HepG2 (cell line): ENCODE measurements at regions not wholly inside any gene's neighbourhood (a gene's known extent, or its start where the extent isn't known, plus 50 kb on each side); places are given as distances from the start of the nearest gene placed in this dataset.
A peak's percentile ranks its signal among the peaks of the same experiment; 100 is the strongest.

Source experiments
- ATAC-seq: fragments of 200-7000 bp; cut with Tn5 transposase; 3 replicates; pipeline ENCODE4 v1.9.1; 2020; ENCODE audit warnings: mild to moderate bottlenecking, moderate library complexity
- BruUV-seq: library from RNA; stranded (reverse); fragments of 400-500 nt; replicated peaks from 2 replicates; lab custom pipeline; 2021; lab: Mats Ljungman, UMichigan
- CTCF ChIA-PET: fragments of 300-600 bp; formaldehyde crosslinking; extraction: SDS; loops from one replicate; lab custom pipeline; 2021; ENCODE audit warnings: low total read pairs, inconsistent platforms, low intra/inter-chr PET ratio; lab: Yijun Ruan, JAX
- POLR2A ChIA-PET: fragments of 350-600 bp; sonication (Branson Sonifier 250); formaldehyde crosslinking; loops from one replicate; lab custom pipeline; 2020; ENCODE audit warnings: antibody characterized with exemption, inconsistent platforms; lab: Yijun Ruan, JAX
- DNase-seq: peaks from one replicate; pipeline ENCODE4 v3.0.0-alpha.2; 2015; ENCODE audit warnings: low spot score
- FAIRE-seq: peaks from 3 replicates; lab custom pipeline; 2011; peaks lifted over from hg19 to GRCh38; lab: Jason Lieb, UNC
- H2AFZ ChIP-seq: one replicate; pipeline ENCODE4 v1.6.1; 2011; ENCODE audit warnings: low read length, inconsistent platforms
- H3K27ac ChIP-seq: fragments of 300-600 bp; 3 replicates; pipeline ENCODE4 v1.8.0; 2011; ENCODE audit warnings: mixed run types, mild to moderate bottlenecking, mixed read lengths, low read length, inconsistent platforms; ENCODE audit not compliant: insufficient read depth; ENCODE audit errors: extremely low read length
- H3K27me3 ChIP-seq, 2 experiments: fragments of 200-600 bp in 1 of 2; 2 replicates in 1 of 2; 3 replicates in 1 of 2; pipeline versions ENCODE4 v1.6.0 to v1.8.0; 2011; ENCODE audit warnings: low read length in 2 of 2, mild to moderate bottlenecking in 2 of 2, moderate library complexity in 2 of 2, inconsistent platforms in 1 of 2; ENCODE audit not compliant: insufficient read depth in 2 of 2, control insufficient read depth in 1 of 2
- H3K36me3 ChIP-seq, 2 experiments: fragments of 200-600 bp in 1 of 2; replicated peaks in 1 of 2; 2 replicates in 1 of 2; 3 replicates in 1 of 2; pipeline versions ENCODE4 v1.5.1 to v1.8.0; 2011; ENCODE audit warnings: low read length in 2 of 2, inconsistent platforms in 1 of 2; ENCODE audit not compliant: insufficient read depth in 2 of 2, control insufficient read depth in 1 of 2
- H3K4me1 ChIP-seq: 2 replicates; pipeline ENCODE4 v1.5.1; 2012; ENCODE audit warnings: low read length, inconsistent platforms; ENCODE audit not compliant: insufficient read depth
- H3K4me2 ChIP-seq: 2 replicates; pipeline ENCODE4 v1.6.0; 2011; ENCODE audit warnings: low read depth, low read length, inconsistent platforms
- H3K4me3 ChIP-seq, 3 experiments: fragments of 200-600 bp in 1 of 3; sonication (generic), shearing (Covaris generic) in 1 of 3; replicated peaks in 1 of 3; 2 replicates each; pipeline ENCODE4 v1.5.1; 2011 to 2016; ENCODE audit warnings: low read length in 3 of 3, inconsistent platforms in 2 of 3, low read depth in 2 of 3, mild to moderate bottlenecking in 2 of 3, control low read depth in 1 of 3, mixed read lengths in 1 of 3; ENCODE audit not compliant: insufficient read depth in 1 of 3
- H3K79me2 ChIP-seq: one replicate; pipeline ENCODE4 v1.6.1; 2011; ENCODE audit warnings: low read length, inconsistent platforms; ENCODE audit not compliant: insufficient read depth
- H3K9ac ChIP-seq: 2 replicates; pipeline ENCODE4 v1.6.0; 2011; ENCODE audit warnings: mild to moderate bottlenecking, low read depth, low read length, inconsistent platforms; ENCODE audit not compliant: insufficient read depth
- H3K9me3 ChIP-seq: 2 replicates; pipeline ENCODE4 v1.5.1; 2012; ENCODE audit warnings: mild to moderate bottlenecking, low read length
- H4K20me1 ChIP-seq: 2 replicates; pipeline ENCODE4 v1.6.0; 2011; ENCODE audit warnings: inconsistent platforms, mild to moderate bottlenecking, low read length, moderate library complexity; ENCODE audit not compliant: insufficient read depth
- CREB1 ChIP-seq, 2 experiments: fragments of 450-650 bp in 1 of 2; IDR thresholded peaks; 2 replicates each; pipeline ENCODE4 v1.6.1; 2016 to 2017; ENCODE audit warnings: control low read depth in 1 of 2, mild to moderate bottlenecking in 1 of 2, missing compliant biosample characterization in 1 of 2, missing genetic modification characterization in 1 of 2
- NR3C1 ChIP-seq: sonication (generic); formaldehyde crosslinking; IDR thresholded peaks from 2 replicates; pipeline ENCODE4 v1.4.0; 2020; ENCODE audit warnings: missing genetic modification reagents
- SUZ12 ChIP-seq: fragments of 150-350 bp; IDR thresholded peaks from 2 replicates; pipeline ENCODE4 v1.6.1; 2014; ENCODE audit warnings: low read depth, low read length
- XBP1 ChIP-seq: sonication (generic); formaldehyde crosslinking; IDR thresholded peaks from 2 replicates; pipeline ENCODE4 v1.5.0; 2020; ENCODE audit warnings: missing genetic modification reagents
- WGBS: methylation state at CpG from one replicate; pipeline ENCODE4 v1.1.6; 2017; ENCODE audit warnings: low lambda C conversion rate; 5-methylcytosine and 5-hydroxymethylcytosine counted together
- in situ Hi-C: cut with HindIII; loops from 2 replicates; pipeline ENCODE4 v1.10.0; 2017; ENCODE audit warnings: low pct_unique_long_range_greater_than_20kb; ENCODE audit not compliant: extremely low pct_ligation_motif_present
- intact Hi-C: fragments of 100-400 bp; cut with micrococcal nuclease; formaldehyde crosslinking; loops from one replicate; pipeline ENCODE4 v1.10.0; 2022; ENCODE audit not compliant: unreplicated experiment
- TF ChIP-seq, protein P1 (sequence below): sonication (generic); formaldehyde crosslinking; IDR thresholded peaks from 2 replicates; pipeline ENCODE4 v1.8.0; 2022; ENCODE audit warnings: mild to moderate bottlenecking, missing genetic modification reagents, moderate library complexity

DNA sequence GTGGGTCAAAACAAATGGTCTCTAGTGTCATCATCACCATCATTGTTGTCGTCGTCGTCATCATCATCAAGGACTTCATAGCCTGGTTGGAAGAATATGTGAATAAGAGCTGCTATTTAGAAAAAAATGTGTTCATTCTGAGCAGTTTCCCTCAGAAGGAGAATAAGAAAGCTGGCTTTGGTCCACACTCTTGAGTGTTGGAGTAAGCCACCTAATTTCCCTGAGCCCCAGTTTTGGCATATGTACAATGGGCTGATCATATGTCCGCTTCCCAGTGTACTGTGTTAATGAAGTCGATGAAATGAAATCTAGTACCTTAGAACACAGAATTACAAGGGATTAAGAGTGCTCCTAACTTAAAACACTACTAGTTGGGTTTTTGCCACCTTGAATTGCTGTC lies 545.5 kb downstream of the CCDC171 start:
- intact Hi-C loops: no loop called here

DNA sequence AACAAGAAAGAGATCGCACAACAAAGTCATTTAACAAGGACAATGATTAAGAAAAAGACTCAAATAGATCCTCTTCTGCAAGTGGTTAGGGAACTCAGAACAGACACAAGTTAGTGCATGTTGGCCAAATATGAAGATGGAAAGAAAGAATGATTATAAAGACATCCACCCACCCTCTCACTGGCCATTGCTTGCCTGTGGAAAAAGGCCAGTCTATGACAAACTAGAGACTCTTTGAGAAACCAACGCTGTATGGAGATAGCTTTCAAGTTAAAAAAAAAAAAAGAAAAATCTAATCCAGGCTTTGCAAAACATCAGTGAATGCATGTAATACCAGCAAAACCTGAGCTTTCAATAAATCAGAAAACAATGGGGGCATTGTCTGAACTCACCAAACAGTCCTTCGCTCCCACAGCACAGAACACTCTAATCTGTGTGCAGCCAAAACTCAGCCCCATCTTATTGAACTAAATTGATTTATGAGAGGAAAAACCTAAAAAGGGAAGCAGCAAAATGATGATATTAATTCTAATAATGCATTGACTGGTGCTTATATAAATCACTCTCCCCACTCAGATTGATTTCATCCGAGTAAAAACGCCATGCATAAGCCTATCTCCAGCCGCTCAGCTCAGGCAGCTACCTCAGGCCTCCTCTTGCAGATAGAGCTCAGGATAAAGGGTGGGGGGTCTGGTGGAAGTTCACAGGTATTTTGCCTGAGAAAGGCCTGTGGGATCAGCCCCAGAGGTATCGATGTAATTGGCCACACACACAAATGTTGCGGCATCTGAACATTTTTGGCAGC lies 547.1 kb downstream of the CCDC171 start:
- no TSS peak for BruUV-seq
- TF ChIP-seq NR3C1 (CRISPR knock-in tag) (no peak), XBP1 (CRISPR knock-in tag) (no peak)
- TF ChIP-seq, protein P1, sequence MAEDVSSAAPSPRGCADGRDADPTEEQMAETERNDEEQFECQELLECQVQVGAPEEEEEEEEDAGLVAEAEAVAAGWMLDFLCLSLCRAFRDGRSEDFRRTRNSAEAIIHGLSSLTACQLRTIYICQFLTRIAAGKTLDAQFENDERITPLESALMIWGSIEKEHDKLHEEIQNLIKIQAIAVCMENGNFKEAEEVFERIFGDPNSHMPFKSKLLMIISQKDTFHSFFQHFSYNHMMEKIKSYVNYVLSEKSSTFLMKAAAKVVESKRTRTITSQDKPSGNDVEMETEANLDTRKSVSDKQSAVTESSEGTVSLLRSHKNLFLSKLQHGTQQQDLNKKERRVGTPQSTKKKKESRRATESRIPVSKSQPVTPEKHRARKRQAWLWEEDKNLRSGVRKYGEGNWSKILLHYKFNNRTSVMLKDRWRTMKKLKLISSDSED (CRISPR knock-in tag): no peak
- WGBS: 40% methylated on average over 8 of the region's 8 CpGs
- Histone ChIP-seq H3K4me1 (0 out of 2 replicates have a peak, but pooled peaks cover 15% of the 10 kb centered on the region), H3K9ac (no peak overlapping the region), H3K79me2 (no peaks in the 10 kb centered on the region), H3K36me3 (no peaks in the 10 kb centered on the region), H2AFZ (no peak overlapping the region), H3K27me3 (no peaks in the 10 kb centered on the region), H3K27ac (no peak overlapping the region), H3K9me3 (no peaks in the 10 kb centered on the region), H3K4me2 (no peak overlapping the region), H3K4me3 (no peak overlapping the region), H4K20me1 (no peaks in the 10 kb centered on the region)
- no peak for ATAC-seq
- in situ Hi-C loops (no loop called here), intact Hi-C loops (no loop called here)
- no peak for FAIRE-seq
- CTCF ChIA-PET: no interaction called here
- POLR2A ChIA-PET: no interaction called here
- no peak for DNase-seq

More for the DNA sequence above, 545.5 kb downstream of the CCDC171 start:
- H4K20me1 ChIP-seq: no peaks in the 10 kb centered on the region
- H3K4me3 ChIP-seq: no peak overlapping the region
- H3K4me1 ChIP-seq: 0 out of 2 replicates have a peak, but pooled peaks cover 9% of the 10 kb centered on the region
- H3K9me3 ChIP-seq: no peaks in the 10 kb centered on the region
- BruUV-seq: no TSS peak
- ATAC-seq (no peak), DNase-seq (no peak), FAIRE-seq (no peak)
- ChIA-PET POLR2A (no interaction called here), CTCF (no interaction called here)
- no peaks in the 10 kb centered on the region for H3K36me3 ChIP-seq
- 71% methylated on average over 5 of the region's 5 CpGs for WGBS
- H3K27ac ChIP-seq: no peak overlapping the region
- H3K9ac ChIP-seq: no peak overlapping the region
- H3K79me2 ChIP-seq: no peaks in the 10 kb centered on the region
- TF ChIP-seq SUZ12 (no peak), CREB1 (IDR thresholded peaks at IDR 0.05) (peak; percentile 40; the same call in 1 of the 2 replicates), CREB1 (CRISPR knock-in tag; IDR thresholded peaks at IDR 0.05) (no peak)
- H3K4me2 ChIP-seq: no peak overlapping the region
- in situ Hi-C loops: no loop called here
- H2AFZ ChIP-seq: no peak overlapping the region
- no peaks in the 10 kb centered on the region; a peak in 1 of 5 replicates for H3K27me3 ChIP-seq
